Panc1 (cell line): ENCODE measurements at regions not wholly inside any gene's neighbourhood (a gene's known extent, or its start where the extent isn't known, plus 50 kb on each side); places are given as distances from the start of the nearest gene placed in this dataset.

Source experiments
- ATAC-seq: fragments of 200-7000 bp; cut with Tn5 transposase; 2 replicates; pipeline ENCODE4 v1.9.1; 2020; ENCODE audit warnings: mild to moderate bottlenecking, moderate library complexity
- BruUV-seq: library from RNA; stranded (reverse); fragments of 400-500 nt; replicated peaks from 2 replicates; lab custom pipeline; 2021; lab: Mats Ljungman, UMichigan
- CTCF ChIA-PET: fragments of 300-600 bp; sonication (Branson Sonifier 250); formaldehyde crosslinking; loops from one replicate; lab custom pipeline; 2022; ENCODE audit warnings: antibody characterized with exemption; lab: Charles Lee
- POLR2A ChIA-PET: fragments of 300-600 bp; sonication (Branson Sonifier 250); formaldehyde crosslinking; loops from one replicate; lab custom pipeline; 2022; ENCODE audit warnings: antibody characterized with exemption; lab: Charles Lee
- DNase-seq: peaks from one replicate; pipeline ENCODE4 v3.0.0-alpha.2; 2010; ENCODE audit warnings: low read depth, low spot score
- H3K27ac ChIP-seq: 2 replicates; pipeline ENCODE4 v1.5.1; 2011; ENCODE audit warnings: mild to moderate bottlenecking, low read length, inconsistent platforms
- H3K27me3 ChIP-seq: fragments of 200-500 bp; sonication (Bioruptor generic); 2 replicates; pipeline ENCODE4 v1.6.0; 2014; ENCODE audit warnings: low read length, inconsistent platforms; ENCODE audit not compliant: control insufficient read depth, insufficient read depth
- H3K36me3 ChIP-seq: fragments of 200-500 bp; sonication (Bioruptor generic); 2 replicates; pipeline ENCODE4 v1.5.1; 2014; ENCODE audit warnings: inconsistent platforms, mild to moderate bottlenecking, low read length, moderate library complexity; ENCODE audit not compliant: control insufficient read depth, insufficient read depth
- H3K4me1 ChIP-seq: 2 replicates; pipeline ENCODE4 v1.5.1; 2011; ENCODE audit warnings: inconsistent platforms, mild to moderate bottlenecking, low read length, moderate library complexity; ENCODE audit not compliant: control insufficient read depth, insufficient read depth
- H3K4me3 ChIP-seq, 2 experiments: 2 replicates each; pipeline ENCODE4 v1.5.1; 2011 to 2012; ENCODE audit warnings: low read depth in 2 of 2, low read length in 2 of 2, mild to moderate bottlenecking in 2 of 2, inconsistent platforms in 1 of 2, moderate library complexity in 1 of 2
- H3K9me3 ChIP-seq: fragments of 200-500 bp; sonication (Bioruptor generic); 2 replicates; pipeline ENCODE4 v1.5.1; 2014; ENCODE audit warnings: low read depth, mild to moderate bottlenecking, inconsistent platforms, low read length, moderate library complexity; ENCODE audit not compliant: control insufficient read depth, insufficient read depth
- CTCF ChIP-seq: fragments of 450-650 bp; IDR thresholded peaks from 2 replicates; pipeline ENCODE4 v1.5.1; 2017; ENCODE audit warnings: mild to moderate bottlenecking
- POLR2AphosphoS5 ChIP-seq: IDR thresholded peaks from 2 replicates; pipeline ENCODE4 v1.6.1; 2012; ENCODE audit warnings: mild to moderate bottlenecking, low read depth, low read length, moderate library complexity
- REST ChIP-seq, 2 experiments: IDR thresholded peaks; 2 replicates each; pipeline ENCODE4 v1.6.1; 2011 to 2012; ENCODE audit warnings: low read depth in 2 of 2, control low read depth in 1 of 2, low read length in 1 of 2, mild to moderate bottlenecking in 1 of 2, moderate library complexity in 1 of 2; ENCODE audit not compliant: insufficient read depth in 1 of 2
- SIN3A ChIP-seq: IDR thresholded peaks from 2 replicates; pipeline ENCODE4 v1.6.1; 2012; ENCODE audit warnings: low read depth, mild to moderate bottlenecking, low read length, moderate library complexity, borderline replicate concordance; ENCODE audit not compliant: insufficient read depth
- TCF7L2 ChIP-seq: IDR thresholded peaks from 2 replicates; pipeline ENCODE4 v1.6.1; 2011; ENCODE audit warnings: mild to moderate bottlenecking, low read depth, low read length, inconsistent platforms
- in situ Hi-C: cut with HindIII; loops from 2 replicates; pipeline ENCODE4 v1.10.0; 2016; ENCODE audit warnings: low sequenced_read_pairs, low pct_unique_long_range_greater_than_20kb
- intact Hi-C: fragments of 100-400 bp; cut with micrococcal nuclease; formaldehyde crosslinking; loops from one replicate; pipeline ENCODE4 v1.10.0; 2022; ENCODE audit not compliant: unreplicated experiment

GRCh38 chr10:61318429-61318828, 134.8 kb downstream of the TMEM26 start:
- ATAC-seq (no peak), DNase-seq (no peak)
- Histone ChIP-seq H3K9me3 (no peaks in the 10 kb centered on the region), H3K4me3 (no peak overlapping the region), H3K36me3 (no peaks in the 10 kb centered on the region), H3K27ac (no peak overlapping the region), H3K27me3 (no peaks in the 10 kb centered on the region), H3K4me1 (no peaks in the 10 kb centered on the region)
- intact Hi-C loops (no loop called here), in situ Hi-C loops (no loop called here)
- no TSS peak for BruUV-seq
- POLR2A ChIA-PET: no interaction called here
- CTCF ChIA-PET: no interaction called here
- TF ChIP-seq CTCF (no peak), SIN3A (no peak)

GRCh38 chr10:61317706-61318105, 135.5 kb downstream of the TMEM26 start:
- POLR2A ChIA-PET: no interaction called here
- H3K27me3 ChIP-seq: no peaks in the 10 kb centered on the region
- intact Hi-C loops (no loop called here), in situ Hi-C loops (no loop called here)
- CTCF ChIA-PET: no interaction called here
- TF ChIP-seq CTCF (no peak), SIN3A (no peak), REST (IDR thresholded peaks at IDR 0.05; ENCODE audit: insufficient read depth in 1 of 2, low read depth in 2 of 2, low read length in 1 of 2) (no peak), TCF7L2 (no peak), POLR2AphosphoS5 (no peak)
- no peak overlapping the region for H3K27ac ChIP-seq
- H3K36me3 ChIP-seq: no peaks in the 10 kb centered on the region
- H3K4me3 ChIP-seq: no peak overlapping the region
- H3K4me1 ChIP-seq: no peaks in the 10 kb centered on the region
- DNase-seq (no peak), ATAC-seq (no peak)
- BruUV-seq: no TSS peak
- no peaks in the 10 kb centered on the region for H3K9me3 ChIP-seq
